ENCODE measurements at regions not wholly inside any gene's neighbourhood (a gene's known extent, or its start where the extent isn't known, plus 50 kb on each side); places are given as distances from the start of the nearest gene placed in this dataset.

DNA sequence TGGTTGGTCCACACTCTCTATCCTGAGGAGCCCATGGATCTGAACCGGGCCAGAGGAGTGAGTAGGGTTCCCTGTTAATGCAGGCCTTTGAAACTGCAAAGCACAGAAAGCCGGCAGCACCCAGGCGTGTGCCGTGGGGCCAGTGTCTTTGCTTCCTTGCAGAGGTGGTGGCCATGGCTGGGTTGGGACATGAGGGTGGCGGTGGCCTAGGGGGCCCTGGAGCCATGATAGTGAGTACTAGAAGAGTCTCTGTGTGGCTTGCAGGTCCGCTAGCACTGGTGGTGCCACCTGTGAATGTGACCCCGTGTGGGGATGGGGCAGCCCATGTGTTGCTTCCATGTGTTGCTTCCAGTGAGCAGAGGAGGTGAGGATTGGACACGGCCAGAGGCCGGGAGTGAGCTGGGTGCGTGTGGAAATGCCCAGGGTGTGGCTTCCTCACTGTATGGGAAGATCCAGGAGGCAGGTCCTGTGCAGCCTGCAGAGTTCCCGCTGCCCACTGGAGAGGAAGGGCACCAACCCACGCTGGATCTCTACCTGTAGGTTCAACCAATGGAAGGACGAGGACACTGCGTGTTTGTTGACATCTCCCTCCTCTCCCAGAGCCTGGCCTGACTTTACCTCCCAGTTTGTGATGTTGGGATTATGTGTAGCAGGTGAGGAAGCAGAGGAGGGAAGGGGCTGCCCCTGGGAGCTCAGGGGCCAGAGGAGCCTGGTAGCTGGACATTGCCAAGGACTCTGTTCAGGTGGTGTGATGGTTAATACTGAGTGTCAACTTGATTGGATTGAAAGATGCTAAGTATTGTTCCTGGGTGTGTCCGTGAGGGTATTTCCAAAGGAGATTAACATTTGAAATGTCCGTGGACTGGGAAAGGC is 796.6 kb downstream of the TBC1D22A start:
- TF ChIP-seq, protein P1, sequence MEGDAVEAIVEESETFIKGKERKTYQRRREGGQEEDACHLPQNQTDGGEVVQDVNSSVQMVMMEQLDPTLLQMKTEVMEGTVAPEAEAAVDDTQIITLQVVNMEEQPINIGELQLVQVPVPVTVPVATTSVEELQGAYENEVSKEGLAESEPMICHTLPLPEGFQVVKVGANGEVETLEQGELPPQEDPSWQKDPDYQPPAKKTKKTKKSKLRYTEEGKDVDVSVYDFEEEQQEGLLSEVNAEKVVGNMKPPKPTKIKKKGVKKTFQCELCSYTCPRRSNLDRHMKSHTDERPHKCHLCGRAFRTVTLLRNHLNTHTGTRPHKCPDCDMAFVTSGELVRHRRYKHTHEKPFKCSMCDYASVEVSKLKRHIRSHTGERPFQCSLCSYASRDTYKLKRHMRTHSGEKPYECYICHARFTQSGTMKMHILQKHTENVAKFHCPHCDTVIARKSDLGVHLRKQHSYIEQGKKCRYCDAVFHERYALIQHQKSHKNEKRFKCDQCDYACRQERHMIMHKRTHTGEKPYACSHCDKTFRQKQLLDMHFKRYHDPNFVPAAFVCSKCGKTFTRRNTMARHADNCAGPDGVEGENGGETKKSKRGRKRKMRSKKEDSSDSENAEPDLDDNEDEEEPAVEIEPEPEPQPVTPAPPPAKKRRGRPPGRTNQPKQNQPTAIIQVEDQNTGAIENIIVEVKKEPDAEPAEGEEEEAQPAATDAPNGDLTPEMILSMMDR (IDR thresholded peaks at IDR 0.05) = no peak
- no peak for TF ChIP-seq POLR2A (IDR thresholded peaks at IDR 0.05)

Data from heart left ventricle (tissue), 13 donors.